ENCODE measurements at regions not wholly inside any gene's neighbourhood (a gene's known extent, or its start where the extent isn't known, plus 50 kb on each side); places are given as distances from the start of the nearest gene placed in this dataset.
"Not testable (repeated sequence)": the region's sequence is repeated elsewhere in the genome, so short reads cannot be mapped to it uniquely, and the experiment has no call there.

GRCh38 chr7:159207393-159207792 is 62.7 kb upstream of the VIPR2 start:
- no peak for DNase-seq

- no peak for DNase-seq
Observed at GRCh38 chr7:159205833-159206232, 61.2 kb upstream of the VIPR2 start.

DNA sequence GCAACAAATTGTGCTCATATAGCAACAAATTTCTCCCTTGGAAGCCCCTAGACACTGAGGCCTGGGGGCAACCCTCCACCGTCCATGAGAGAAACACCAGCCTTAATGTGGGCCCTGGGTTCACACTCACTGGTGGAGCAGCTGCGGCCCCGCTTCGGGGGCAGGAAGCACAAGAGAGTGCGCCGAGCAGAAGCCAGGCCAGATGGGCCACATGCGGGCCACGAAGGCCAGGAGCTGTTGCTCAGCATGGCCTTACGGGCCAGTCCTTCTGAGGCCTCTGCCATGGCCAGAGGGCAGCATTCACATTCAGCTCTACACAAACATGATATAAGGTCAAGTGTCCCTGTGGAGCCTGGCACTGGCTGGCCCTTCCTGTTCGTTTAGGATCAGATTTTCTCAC is 60.0 kb upstream of the VIPR2 start:
- no peak for DNase-seq

DNA sequence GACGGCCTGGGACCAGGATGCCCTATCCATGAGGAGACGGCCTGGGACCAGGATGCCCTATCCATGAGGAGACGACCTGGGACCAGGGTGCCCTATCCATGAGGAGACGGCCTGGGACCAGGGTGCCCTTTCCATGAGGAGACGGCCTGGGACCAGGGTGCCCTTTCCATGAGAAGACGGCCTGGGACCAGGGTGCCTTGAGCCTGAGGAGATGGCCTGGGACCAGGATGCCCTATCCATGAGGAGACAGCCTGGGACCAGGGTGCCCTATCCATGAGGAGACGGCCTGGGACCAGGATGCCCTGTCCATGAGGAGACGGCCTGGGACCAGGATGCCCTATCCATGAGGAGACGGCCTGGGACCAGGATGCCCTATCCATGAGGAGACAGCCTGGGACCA is 58.6 kb upstream of the VIPR2 start:
- not testable (repeated sequence) for DNase-seq

GRCh38 chr7:159201722-159202330 is 57.2 kb upstream of the VIPR2 start:
- DNase-seq: no peak

DNA sequence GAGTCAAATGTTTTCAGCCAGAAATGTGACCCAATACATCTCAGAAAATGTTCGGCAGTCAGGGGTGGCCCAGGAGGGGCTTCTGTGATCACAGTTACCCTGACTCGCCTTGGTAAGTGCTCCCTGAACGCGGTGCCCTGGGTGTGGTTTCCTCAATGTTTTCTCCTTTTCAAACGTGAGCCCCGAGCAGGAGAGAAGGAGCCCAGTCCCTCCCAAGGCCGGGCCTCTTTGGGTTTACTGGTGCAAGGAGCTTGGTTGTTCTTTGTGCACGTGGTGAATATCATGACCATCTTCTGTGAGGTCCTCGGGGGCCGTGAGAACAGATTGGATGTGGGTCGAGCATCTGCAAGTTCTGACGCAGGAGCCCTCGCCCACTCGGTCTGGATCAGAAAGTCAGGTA is 55.8 kb upstream of the VIPR2 start:
- no peak for DNase-seq

- no peak for DNase-seq
Observed at GRCh38 chr7:159198016-159198724, 53.5 kb upstream of the VIPR2 start.

GRCh38 chr7:159197066-159197975 is 52.7 kb upstream of the VIPR2 start:
- DNase-seq: no peak

GRCh38 chr7:159196584-159196983 is 51.9 kb upstream of the VIPR2 start:
- DNase-seq: no peak

DNA sequence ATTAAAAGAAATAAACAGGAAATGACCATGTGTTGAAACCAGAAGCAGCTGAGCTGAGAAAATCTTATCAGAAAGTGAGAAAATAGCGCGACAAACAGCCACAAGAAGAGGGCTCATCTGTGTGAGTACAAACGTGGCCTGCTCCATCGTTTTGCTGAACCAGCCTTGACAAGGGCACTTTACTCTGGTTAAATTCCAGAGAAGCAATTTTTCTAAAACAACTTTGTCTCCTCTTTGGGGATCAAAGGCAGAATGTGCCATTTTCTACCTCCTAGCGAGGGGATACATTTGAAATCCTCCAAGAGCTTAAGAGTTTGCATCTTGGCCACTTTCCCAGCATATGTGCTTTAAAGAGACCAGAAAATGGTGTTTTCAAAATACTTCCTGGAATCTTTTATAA is 51.3 kb upstream of the VIPR2 start:
- no peak for DNase-seq

Data from hippocampal formation (tissue), 2 donors.